ENCODE measurements at regions not wholly inside any gene's neighbourhood (a gene's known extent, or its start where the extent isn't known, plus 50 kb on each side); places are given as distances from the start of the nearest gene placed in this dataset.

GRCh38 chr6:106731843-106732160, 102.4 kb downstream of the QRSL1 start:
- DNase-seq, result no peak
- no peaks in the 10 kb centered on the region for H3K79me1 ChIP-seq (ENCODE audit: insufficient read depth, low read depth, low read length, poor library complexity, severe bottlenecking)
- Mint-ChIP-seq H3K9me3 (peaks cover 16 to 18% of the 10 kb centered on the region in 2 experiments), H3K36me3 (ENCODE audit: insufficient read depth in 1 of 3, low read depth in 3 of 3) (peaks cover 7 to 17% (median 12%) of the 10 kb centered on the region in 3 experiments), H3K27ac (no peak overlapping the region), H3K27me3 (ENCODE audit: low read depth) (peaks cover 1% of the 10 kb centered on the region; the same call in 1 of the 2 replicates), H3K4me1 (peaks cover 14 to 20% of the 10 kb centered on the region in 2 experiments), H3K4me3 (no peak overlapping the region)
- H3K4ac ChIP-seq (ENCODE audit: low read depth, low read length), result no peak overlapping the region
- H2BK20ac ChIP-seq (ENCODE audit: low read depth, low read length, poor library complexity, severe bottlenecking), result no peak overlapping the region
- peaks cover 4% of the 10 kb centered on the region; the same call in 1 of the 2 replicates for H3K4me1 ChIP-seq (ENCODE audit: insufficient read depth, low read length)
- H2BK120ac ChIP-seq (ENCODE audit: low read depth, low read length, poor library complexity, severe bottlenecking), result no peak overlapping the region
- H3K23me2 ChIP-seq (ENCODE audit: insufficient read length, low read depth, low read length, poor library complexity, severe bottlenecking), result no peaks in the 10 kb centered on the region
- no peak overlapping the region for H3K27ac ChIP-seq (ENCODE audit: insufficient read length, low read depth, low read length)
- H3K18ac ChIP-seq (ENCODE audit: insufficient read length, low read depth, low read length), result no peak overlapping the region
- H2BK12ac ChIP-seq (ENCODE audit: insufficient read length, low read depth, low read length), result no peak overlapping the region
- H4K5ac ChIP-seq (ENCODE audit: insufficient read length, low read depth, low read length), result no peak overlapping the region
- no peak overlapping the region for H4K8ac ChIP-seq (replicated peaks; ENCODE audit: insufficient read length, low read depth, low read length)
- no CpG with 5 or more reads among the region's 1 CpG for WGBS (ENCODE audit: extremely low coverage, insufficient read length, low lambda C conversion rate)
- no peak for TF ChIP-seq CTCF (conservative IDR thresholded peaks at IDR 0.05)
- H3T11ph ChIP-seq (ENCODE audit: low read length), result no peak overlapping the region
- H4K20me1 ChIP-seq (ENCODE audit: control insufficient read depth, insufficient read depth, insufficient read length), result no peaks in the 10 kb centered on the region
- no peak overlapping the region for H3K23ac ChIP-seq (ENCODE audit: insufficient read length, low read depth, low read length)
- peaks cover 7% of the 10 kb centered on the region for H3K9me3 ChIP-seq (ENCODE audit: control insufficient read depth, low read depth, low read length)
- H4K91ac ChIP-seq (ENCODE audit: insufficient read length, low read depth, low read length), result no peak overlapping the region
- no peaks in the 10 kb centered on the region for H3K27me3 ChIP-seq (ENCODE audit: insufficient read depth, low read length)
- no peak overlapping the region for H3K56ac ChIP-seq (ENCODE audit: insufficient read length, low read depth, low read length)
- no peak overlapping the region for H2AFZ ChIP-seq (ENCODE audit: low read length)
- no peak overlapping the region for H2BK5ac ChIP-seq (ENCODE audit: insufficient read length, low read length)
- no peak overlapping the region for H2AK5ac ChIP-seq (ENCODE audit: insufficient read length, low read length)
- H3K4me2 ChIP-seq (ENCODE audit: insufficient read depth, insufficient read length, low read length), result no peak overlapping the region
- no peak overlapping the region for H3K14ac ChIP-seq (ENCODE audit: insufficient read depth, low read length)
- no peaks in the 10 kb centered on the region for H3K79me2 ChIP-seq (ENCODE audit: insufficient read depth, low read length)
- no peak overlapping the region for H2BK15ac ChIP-seq (ENCODE audit: low read depth, low read length)
- H3K9ac ChIP-seq (ENCODE audit: extremely low read depth, insufficient read length, low read length), result no peak overlapping the region

Data from H9 (cell line).